HEK293 (cell line): ENCODE measurements at regions not wholly inside any gene's neighbourhood (a gene's known extent, or its start where the extent isn't known, plus 50 kb on each side); places are given as distances from the start of the nearest gene placed in this dataset.

Source experiments
- CTCF ChIP-seq: fragments of 450-650 bp; formaldehyde crosslinking; IDR thresholded peaks from 2 replicates; pipeline ENCODE4 v1.5.1; 2016; ENCODE audit warnings: missing biosample characterization, missing genetic modification characterization
- ZFP69B ChIP-seq: fragments of 450-650 bp; formaldehyde crosslinking; IDR thresholded peaks from 2 replicates; pipeline ENCODE4 v1.5.1; 2016; ENCODE audit warnings: missing biosample characterization, missing genetic modification characterization
- ZNF76 ChIP-seq: fragments of 450-650 bp; formaldehyde crosslinking; IDR thresholded peaks from 2 replicates; pipeline ENCODE4; 2016; ENCODE audit warnings: low read depth, missing biosample characterization, missing genetic modification characterization, borderline replicate concordance
- TF ChIP-seq, protein P1 (sequence below): fragments of 450-650 bp; formaldehyde crosslinking; IDR thresholded peaks from 2 replicates; pipeline ENCODE4 v1.5.1; 2017; ENCODE audit warnings: missing biosample characterization, missing genetic modification characterization

DNA sequence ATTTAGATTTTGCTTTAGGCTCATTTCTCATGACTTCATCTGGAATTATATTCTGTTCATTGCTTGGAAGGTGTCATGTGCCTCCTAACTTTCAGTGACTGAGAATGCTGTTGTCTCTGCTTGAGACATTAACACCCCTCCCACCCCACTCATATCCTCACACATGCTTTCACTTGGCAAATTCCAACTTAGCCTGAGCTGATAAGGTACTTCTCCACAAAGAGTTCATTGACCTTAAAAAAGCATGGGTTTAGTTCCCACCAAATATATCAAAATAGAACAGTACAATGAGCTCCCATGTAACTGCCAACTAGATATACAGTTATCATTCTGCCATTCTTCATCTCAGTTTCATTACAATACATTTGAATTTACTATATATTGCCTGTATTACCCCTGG lies 576.5 kb upstream of the ADGRL2 start:
- TF ChIP-seq, protein P1, sequence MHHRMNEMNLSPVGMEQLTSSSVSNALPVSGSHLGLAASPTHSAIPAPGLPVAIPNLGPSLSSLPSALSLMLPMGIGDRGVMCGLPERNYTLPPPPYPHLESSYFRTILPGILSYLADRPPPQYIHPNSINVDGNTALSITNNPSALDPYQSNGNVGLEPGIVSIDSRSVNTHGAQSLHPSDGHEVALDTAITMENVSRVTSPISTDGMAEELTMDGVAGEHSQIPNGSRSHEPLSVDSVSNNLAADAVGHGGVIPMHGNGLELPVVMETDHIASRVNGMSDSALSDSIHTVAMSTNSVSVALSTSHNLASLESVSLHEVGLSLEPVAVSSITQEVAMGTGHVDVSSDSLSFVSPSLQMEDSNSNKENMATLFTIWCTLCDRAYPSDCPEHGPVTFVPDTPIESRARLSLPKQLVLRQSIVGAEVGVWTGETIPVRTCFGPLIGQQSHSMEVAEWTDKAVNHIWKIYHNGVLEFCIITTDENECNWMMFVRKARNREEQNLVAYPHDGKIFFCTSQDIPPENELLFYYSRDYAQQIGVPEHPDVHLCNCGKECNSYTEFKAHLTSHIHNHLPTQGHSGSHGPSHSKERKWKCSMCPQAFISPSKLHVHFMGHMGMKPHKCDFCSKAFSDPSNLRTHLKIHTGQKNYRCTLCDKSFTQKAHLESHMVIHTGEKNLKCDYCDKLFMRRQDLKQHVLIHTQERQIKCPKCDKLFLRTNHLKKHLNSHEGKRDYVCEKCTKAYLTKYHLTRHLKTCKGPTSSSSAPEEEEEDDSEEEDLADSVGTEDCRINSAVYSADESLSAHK (tag by site-specific recombination) = no peak
- TF ChIP-seq ZNF76 (tag by site-specific recombination) (no peak), ZFP69B (tag by site-specific recombination) (no peak), CTCF (tag by site-specific recombination) (no peak)
